Sigmoid colon (tissue), 6 donors: ENCODE measurements at regions not wholly inside any gene's neighbourhood (a gene's known extent, or its start where the extent isn't known, plus 50 kb on each side); places are given as distances from the start of the nearest gene placed in this dataset.

ENCODE experiments used
- DNase-seq: peaks from one replicate; pipeline ENCODE4 v3.0.0-alpha.2; 2019
- H3K27ac ChIP-seq, 4 donors: fragments of 200-600 bp; sonication (generic); one replicate each; pipeline ENCODE4 v1.5.1; 2016 to 2019; ENCODE audit warnings: mild to moderate bottlenecking in 1 of 4
- H3K27me3 ChIP-seq, 3 donors: fragments of 200-600 bp; sonication (generic); one replicate each; pipeline ENCODE4 v1.5.1; 2019; ENCODE audit warnings: mild to moderate bottlenecking in 1 of 3
- H3K36me3 ChIP-seq, 4 donors: fragments of 200-600 bp; sonication (generic); one replicate each; pipeline ENCODE4 v1.5.1; 2016 to 2019
- H3K4me1 ChIP-seq, 4 donors: fragments of 200-600 bp; sonication (generic); one replicate each; pipeline ENCODE4 v1.5.1; 2017 to 2019
- H3K4me3 ChIP-seq, 4 donors: fragments of 200-600 bp; sonication (generic); one replicate each; pipeline ENCODE4 v1.5.1; 2017 to 2019; ENCODE audit warnings: mild to moderate bottlenecking in 2 of 4, moderate library complexity in 1 of 4
- H3K9me3 ChIP-seq, 4 donors: fragments of 200-600 bp in 3 of 4; sonication (generic) in 3 of 4; one replicate each; pipeline versions ENCODE4 v1.5.1 to v1.6.1; 2013 to 2019
- EP300 ChIP-seq, 4 donors: sonication (generic); formaldehyde crosslinking; IDR thresholded peaks; one replicate each; pipeline ENCODE4 v1.6.1; 2017; ENCODE audit warnings: antibody characterized with exemption in 4 of 4
- POLR2A ChIP-seq, 2 donors: fragments of 450-650 bp; IDR thresholded peaks; one replicate each; pipeline ENCODE4 v1.6.1; 2016; ENCODE audit warnings: antibody characterized with exemption in 2 of 2, mild to moderate bottlenecking in 2 of 2, moderate library complexity in 2 of 2
- POLR2AphosphoS5 ChIP-seq, 4 donors: sonication (generic); formaldehyde crosslinking; IDR thresholded peaks; one replicate each; pipeline ENCODE4 v1.6.1; 2017; ENCODE audit warnings: antibody characterized with exemption in 4 of 4
- WGBS, 2 donors: extraction: QIAGEN DNeasy Blood & Tissue Kit; methylation state at CpG; one replicate each; pipeline ENCODE4 v1.1.7; 2013; 5-methylcytosine and 5-hydroxymethylcytosine counted together
- intact Hi-C: fragments of 100-400 bp; cut with DNase I; formaldehyde crosslinking; loops from one replicate; pipeline ENCODE4 v1.15.1; 2023
- TF ChIP-seq, protein P1 (sequence below), 4 experiments: fragments of 450-650 bp in 3 of 4; fragments of 200-600 bp in 1 of 4; IDR thresholded peaks; one replicate each; pipeline ENCODE4 v1.5.1; 2016 to 2019; ENCODE audit warnings: antibody characterized with exemption in 4 of 4, mild to moderate bottlenecking in 3 of 4, moderate library complexity in 2 of 4
- donor health status: healthy with polysubstance abuse.
- donor health status: healthy.

DNA sequence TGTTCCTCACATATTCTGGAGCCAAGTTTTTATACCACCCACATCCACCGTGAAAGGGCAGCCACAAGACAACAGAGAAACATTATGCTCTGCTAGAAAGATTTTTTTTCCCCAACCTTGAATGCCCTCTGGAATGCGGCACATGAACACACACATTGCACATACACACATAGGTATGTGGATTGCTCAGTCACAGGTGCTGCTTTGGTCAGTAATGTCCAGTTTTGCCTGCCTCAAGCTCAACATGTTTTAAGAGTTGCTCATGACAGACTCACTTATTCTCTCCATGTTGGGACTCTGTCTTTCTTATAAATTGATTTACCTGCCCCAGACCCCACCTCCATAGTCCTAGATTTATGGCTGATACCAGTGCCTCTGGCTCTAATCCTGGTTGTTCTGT, 138.0 kb upstream of the ASTN2 start:
- no peak for TF ChIP-seq POLR2A (IDR thresholded peaks at IDR 0.05)
- no peak for TF ChIP-seq EP300 (IDR thresholded peaks at IDR 0.05)
- TF ChIP-seq, protein P1, sequence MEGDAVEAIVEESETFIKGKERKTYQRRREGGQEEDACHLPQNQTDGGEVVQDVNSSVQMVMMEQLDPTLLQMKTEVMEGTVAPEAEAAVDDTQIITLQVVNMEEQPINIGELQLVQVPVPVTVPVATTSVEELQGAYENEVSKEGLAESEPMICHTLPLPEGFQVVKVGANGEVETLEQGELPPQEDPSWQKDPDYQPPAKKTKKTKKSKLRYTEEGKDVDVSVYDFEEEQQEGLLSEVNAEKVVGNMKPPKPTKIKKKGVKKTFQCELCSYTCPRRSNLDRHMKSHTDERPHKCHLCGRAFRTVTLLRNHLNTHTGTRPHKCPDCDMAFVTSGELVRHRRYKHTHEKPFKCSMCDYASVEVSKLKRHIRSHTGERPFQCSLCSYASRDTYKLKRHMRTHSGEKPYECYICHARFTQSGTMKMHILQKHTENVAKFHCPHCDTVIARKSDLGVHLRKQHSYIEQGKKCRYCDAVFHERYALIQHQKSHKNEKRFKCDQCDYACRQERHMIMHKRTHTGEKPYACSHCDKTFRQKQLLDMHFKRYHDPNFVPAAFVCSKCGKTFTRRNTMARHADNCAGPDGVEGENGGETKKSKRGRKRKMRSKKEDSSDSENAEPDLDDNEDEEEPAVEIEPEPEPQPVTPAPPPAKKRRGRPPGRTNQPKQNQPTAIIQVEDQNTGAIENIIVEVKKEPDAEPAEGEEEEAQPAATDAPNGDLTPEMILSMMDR (IDR thresholded peaks at IDR 0.05): no peak
- TF ChIP-seq POLR2AphosphoS5 (IDR thresholded peaks at IDR 0.05): no peak
- Histone ChIP-seq H3K9me3 (no peaks in the 10 kb centered on the region), H3K4me1 (no peaks in the 10 kb centered on the region), H3K27me3 (peaks cover 0 to 5% (median 0%) of the 10 kb centered on the region in 3 donors), H3K4me3 (no peak overlapping the region), H3K36me3 (no peaks in the 10 kb centered on the region), H3K27ac (no peak overlapping the region)
- DNase-seq: no peak
- intact Hi-C loops: no loop called here
- WGBS, 2 donors: 92 to 94% methylated on average over 2 of the region's 2 CpGs

DNA sequence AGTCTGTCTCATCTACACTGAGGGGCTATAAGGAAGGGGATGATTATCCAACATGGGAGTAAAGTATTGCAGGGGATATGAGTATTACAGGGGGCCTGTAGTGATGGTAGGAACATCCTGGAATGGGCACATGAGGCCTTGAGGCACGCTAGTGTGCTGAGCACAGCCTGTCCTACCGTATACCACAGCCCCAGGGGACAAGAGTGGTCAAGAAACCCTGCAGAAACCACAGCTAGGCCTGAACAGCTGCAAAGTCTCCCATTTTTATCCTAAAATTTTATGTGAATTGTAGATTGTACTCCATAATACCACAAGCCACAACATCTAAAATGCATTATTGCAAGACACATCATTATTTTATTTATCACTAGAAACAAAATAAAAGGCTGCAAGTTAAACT, 136.3 kb upstream of the ASTN2 start:
- no peak for TF ChIP-seq POLR2AphosphoS5 (IDR thresholded peaks at IDR 0.05)
- TF ChIP-seq POLR2A (IDR thresholded peaks at IDR 0.05): no peak
- TF ChIP-seq, protein P1 (IDR thresholded peaks at IDR 0.05): no peak
- no peaks in the 10 kb centered on the region for H3K9me3 ChIP-seq
- no peaks in the 10 kb centered on the region for H3K36me3 ChIP-seq
- H3K4me3 ChIP-seq: no peak overlapping the region
- DNase-seq: no peak
- H3K4me1 ChIP-seq: no peaks in the 10 kb centered on the region
- peaks cover 0 to 5% (median 0%) of the 10 kb centered on the region in 3 donors for H3K27me3 ChIP-seq
- 50 to 81% methylated on average over 2 of the region's 2 CpGs for WGBS, 2 donors
- intact Hi-C loops: no loop called here
- H3K27ac ChIP-seq: no peak overlapping the region

DNA sequence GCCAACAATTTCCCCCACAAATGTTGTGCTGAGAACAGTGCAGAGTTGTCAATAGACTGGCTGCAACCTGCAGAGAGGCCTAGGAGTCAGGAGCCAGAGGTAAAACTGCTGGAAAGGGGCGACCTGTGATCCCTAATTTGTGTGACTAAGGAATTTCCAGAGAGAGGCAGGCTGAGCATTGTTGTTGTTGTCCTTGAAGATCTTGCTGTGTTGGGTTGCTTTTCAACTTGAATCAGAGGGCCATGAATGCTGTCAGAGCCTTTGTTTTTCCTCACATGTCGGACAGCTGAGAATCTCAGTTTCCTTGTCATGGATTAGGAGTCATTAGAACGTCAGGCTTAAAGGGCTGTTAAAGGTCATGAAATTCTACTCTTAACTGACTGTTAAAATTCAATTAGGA, 134.6 kb upstream of the ASTN2 start:
- H3K9me3 ChIP-seq: no peaks in the 10 kb centered on the region
- no peak for TF ChIP-seq POLR2AphosphoS5 (IDR thresholded peaks at IDR 0.05)
- no peak for TF ChIP-seq POLR2A (IDR thresholded peaks at IDR 0.05)
- TF ChIP-seq, protein P1 (IDR thresholded peaks at IDR 0.05): no peak
- H3K4me1 ChIP-seq: no peaks in the 10 kb centered on the region
- no peak for DNase-seq
- H3K27ac ChIP-seq: no peak overlapping the region
- peaks cover 0 to 5% (median 0%) of the 10 kb centered on the region in 3 donors for H3K27me3 ChIP-seq
- intact Hi-C loops: no loop called here
- 55 to 75% methylated on average over 3 of the region's 3 CpGs for WGBS, 2 donors
- no peak overlapping the region for H3K4me3 ChIP-seq
- no peaks in the 10 kb centered on the region for H3K36me3 ChIP-seq

DNA sequence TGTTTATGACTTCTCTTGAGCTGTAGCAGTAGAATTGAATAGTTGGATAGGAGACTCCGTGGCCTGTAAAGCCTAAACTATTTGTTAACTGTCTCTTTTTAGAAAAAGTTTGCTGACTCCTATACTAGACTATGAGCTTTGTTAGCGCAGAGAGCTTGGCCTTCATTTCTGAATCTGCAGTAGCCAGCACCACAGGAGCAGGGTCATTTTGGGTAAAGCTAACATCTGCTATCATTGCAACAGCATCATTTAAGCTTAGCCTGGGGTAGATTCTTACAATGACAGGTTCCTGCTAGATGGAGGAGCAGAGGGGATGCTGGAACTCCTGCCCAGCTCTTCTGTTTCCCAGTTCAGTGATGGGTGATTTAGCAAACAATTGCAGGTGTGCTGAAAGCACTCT, 133.7 kb upstream of the ASTN2 start:
- 89% methylated on average over 2 of the region's 2 CpGs for WGBS, 2 donors
- no peak for DNase-seq
- Histone ChIP-seq H3K36me3 (no peaks in the 10 kb centered on the region), H3K4me3 (no peak overlapping the region), H3K9me3 (no peaks in the 10 kb centered on the region), H3K27ac (no peak overlapping the region), H3K4me1 (no peaks in the 10 kb centered on the region), H3K27me3 (peaks cover 0 to 5% (median 0%) of the 10 kb centered on the region in 3 donors)
- intact Hi-C loops: no loop called here
- TF ChIP-seq POLR2AphosphoS5 (IDR thresholded peaks at IDR 0.05) (no peak), EP300 (IDR thresholded peaks at IDR 0.05) (no peak), POLR2A (IDR thresholded peaks at IDR 0.05) (no peak)
- TF ChIP-seq, protein P1 (IDR thresholded peaks at IDR 0.05): no peak

DNA sequence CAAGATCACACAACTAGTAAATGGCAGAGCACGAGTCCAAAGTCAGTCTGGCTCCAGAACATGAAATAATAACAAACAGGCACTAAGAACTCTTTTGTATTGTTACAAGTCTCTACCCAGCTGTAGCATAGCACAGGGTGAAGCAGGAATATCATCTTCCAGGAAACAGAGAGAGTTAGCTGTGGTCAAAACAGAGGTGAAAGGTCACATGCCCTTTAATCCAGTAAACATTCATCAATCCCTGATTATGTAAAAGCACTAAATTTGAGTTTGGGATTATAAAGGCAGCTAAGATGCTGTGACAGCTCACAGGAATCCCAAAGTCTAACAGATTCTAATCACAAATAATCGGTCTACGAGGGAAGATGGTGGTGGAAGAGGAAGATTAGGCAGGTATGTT, 133.0 kb upstream of the ASTN2 start:
- Histone ChIP-seq H3K9me3 (no peaks in the 10 kb centered on the region), H3K4me3 (no peak overlapping the region), H3K27ac (no peak overlapping the region), H3K4me1 (no peaks in the 10 kb centered on the region), H3K36me3 (no peaks in the 10 kb centered on the region), H3K27me3 (peaks cover 0 to 8% (median 0%) of the 10 kb centered on the region in 3 donors)
- no peak for DNase-seq
- TF ChIP-seq, protein P1 (IDR thresholded peaks at IDR 0.05): no peak
- TF ChIP-seq EP300 (IDR thresholded peaks at IDR 0.05) (no peak), POLR2A (IDR thresholded peaks at IDR 0.05) (no peak), POLR2AphosphoS5 (IDR thresholded peaks at IDR 0.05) (no peak)
- intact Hi-C loops: no loop called here
- 81 to 83% methylated on average over 3 of the region's 3 CpGs for WGBS, 2 donors
